ENCODE measurements at regions not wholly inside any gene's neighbourhood (a gene's known extent, or its start where the extent isn't known, plus 50 kb on each side); places are given as distances from the start of the nearest gene placed in this dataset.

DNA sequence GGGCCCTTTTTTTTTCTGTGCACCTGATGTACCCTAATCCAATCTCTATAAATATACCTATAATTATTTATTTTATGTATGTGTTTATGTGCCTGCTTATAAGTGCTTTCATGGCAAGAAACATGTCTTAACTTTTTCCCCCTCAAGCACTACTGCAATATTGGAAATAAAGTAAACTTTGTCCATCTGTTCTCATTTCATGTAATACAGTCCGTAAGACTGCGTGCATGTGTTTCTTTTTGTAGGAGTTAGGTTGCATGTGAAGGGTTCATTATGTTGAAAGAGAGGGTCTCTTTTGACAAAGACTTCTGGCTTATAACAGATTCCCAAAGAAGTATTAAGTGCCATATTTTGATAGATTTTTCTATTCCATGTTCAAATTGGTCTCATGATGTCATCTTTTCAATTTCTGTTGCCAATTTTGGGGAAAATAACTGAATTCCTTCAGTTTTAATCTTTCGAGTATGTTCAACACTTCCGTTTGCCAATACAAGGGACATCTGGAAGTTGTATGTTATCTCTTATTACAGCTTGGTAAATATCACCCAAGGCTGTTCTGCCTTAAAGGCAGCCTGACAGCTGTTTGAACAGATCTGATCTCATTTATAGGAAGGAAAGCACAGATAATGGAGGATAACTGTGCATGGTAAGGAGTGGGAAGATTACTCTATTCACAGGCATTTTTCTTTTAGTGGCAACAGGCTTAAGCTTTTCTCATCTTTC is 273.1 kb upstream of the SGO1 start:
- Histone ChIP-seq H3K36me3 (ENCODE audit: control insufficient read depth in 2 of 2, insufficient read depth in 1 of 2, low read length in 2 of 2) (no peaks in the 10 kb centered on the region), H3K4me3 (ENCODE audit: low read depth, low read length) (no peak overlapping the region), H3K4me1 (ENCODE audit: control insufficient read depth, insufficient read depth, low read length) (no peaks in the 10 kb centered on the region), H3K27ac (ENCODE audit: extremely low read depth, low read depth, low read length) (no peak overlapping the region), H3K9me3 (ENCODE audit: control insufficient read depth, insufficient read depth, low read depth, low read length) (no peaks in the 10 kb centered on the region)
- ChIA-PET CTCF (no interaction called here), POLR2A (no interaction called here)
- TF ChIP-seq ZNF624 (tag by site-specific recombination; IDR thresholded peaks at IDR 0.05) (no peak), ELK4 (IDR thresholded peaks at IDR 0.05; ENCODE audit: borderline replicate concordance, low read depth, low read length) (no peak), TRIM28 (IDR thresholded peaks at IDR 0.05; ENCODE audit: borderline replicate concordance, low read length) (no peak), GLIS1 (tag by site-specific recombination; IDR thresholded peaks at IDR 0.05) (no peak), SCRT1 (tag by site-specific recombination; IDR thresholded peaks at IDR 0.05; ENCODE audit: borderline replicate concordance) (no peak), KLF9 (tag by site-specific recombination; IDR thresholded peaks at IDR 0.05; ENCODE audit: low read depth) (no peak), ZNF2 (tag by site-specific recombination; IDR thresholded peaks at IDR 0.05) (no peak), ZNF692 (tag by site-specific recombination; IDR thresholded peaks at IDR 0.05) (no peak), ZNF394 (tag by site-specific recombination; IDR thresholded peaks at IDR 0.05; ENCODE audit: borderline replicate concordance) (no peak), ZNF639 (tag by site-specific recombination; IDR thresholded peaks at IDR 0.05) (no peak), ZNF426 (tag by site-specific recombination; IDR thresholded peaks at IDR 0.05) (no peak), ZNF549 (tag by site-specific recombination; IDR thresholded peaks at IDR 0.05) (no peak), ZNF311 (tag by site-specific recombination; IDR thresholded peaks at IDR 0.05; ENCODE audit: borderline replicate concordance) (no peak), ZBTB44 (tag by site-specific recombination; IDR thresholded peaks at IDR 0.05) (no peak), ZBTB11 (tag by site-specific recombination; conservative IDR thresholded peaks at IDR 0.05; ENCODE audit: low read depth) (no peak), ZNF791 (tag by site-specific recombination; IDR thresholded peaks at IDR 0.05) (no peak), ZNF670 (tag by site-specific recombination; IDR thresholded peaks at IDR 0.05; ENCODE audit: low read depth) (no peak), ZNF677 (tag by site-specific recombination; IDR thresholded peaks at IDR 0.05) (no peak)
- TF ChIP-seq, protein P1, sequence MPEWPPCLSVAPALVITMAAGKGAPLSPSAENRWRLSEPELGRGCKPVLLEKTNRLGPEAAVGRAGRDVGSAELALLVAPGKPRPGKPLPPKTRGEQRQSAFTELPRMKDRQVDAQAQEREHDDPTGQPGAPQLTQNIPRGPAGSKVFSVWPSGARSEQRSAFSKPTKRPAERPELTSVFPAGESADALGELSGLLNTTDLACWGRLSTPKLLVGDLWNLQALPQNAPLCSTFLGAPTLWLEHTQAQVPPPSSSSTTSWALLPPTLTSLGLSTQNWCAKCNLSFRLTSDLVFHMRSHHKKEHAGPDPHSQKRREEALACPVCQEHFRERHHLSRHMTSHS (tag by site-specific recombination; IDR thresholded peaks at IDR 0.05): no peak
